ENCODE measurements at regions not wholly inside any gene's neighbourhood (a gene's known extent, or its start where the extent isn't known, plus 50 kb on each side); places are given as distances from the start of the nearest gene placed in this dataset.

GRCh38 chr2:18186816-18187613, 308.5 kb downstream of the KCNS3 start:
- no peak overlapping the region for H3K4me3 Mint-ChIP-seq

More at GRCh38 chr2:18186816-18187613, 308.5 kb downstream of the KCNS3 start:
- Histone ChIP-seq H3K9me2 (ENCODE audit: insufficient read depth) (peaks cover 4% of the 10 kb centered on the region), H3K4me2 (no peak overlapping the region), H3F3A (replicated peaks; ENCODE audit: low read depth) (no peaks in the 10 kb centered on the region), H2AFZ (no peak overlapping the region), H3K36me3 (ENCODE audit: insufficient read depth) (no peaks in the 10 kb centered on the region), H3K79me2 (replicated peaks; ENCODE audit: insufficient read depth) (no peaks in the 10 kb centered on the region), H3K4me1 (ENCODE audit: insufficient read depth) (no peaks in the 10 kb centered on the region), H3K4me3 (no peak overlapping the region), H3K27me3 (ENCODE audit: insufficient read depth) (no peaks in the 10 kb centered on the region), H3K27ac (ENCODE audit: low read depth) (no peak overlapping the region), H4K20me1 (replicated peaks; ENCODE audit: insufficient read depth) (no peaks in the 10 kb centered on the region)
- Mint-ChIP-seq H3K9me3 (no peaks in the 10 kb centered on the region), H3K4me1 (no peaks in the 10 kb centered on the region; the same call in 2 of the 3 replicates), H3K27ac (no peak overlapping the region), H3K36me3 (ENCODE audit: low read depth) (no peaks in the 10 kb centered on the region), H3K27me3 (ENCODE audit: insufficient read depth, low read depth, poor library complexity) (no peaks in the 10 kb centered on the region)
- no peak for ATAC-seq
- TF ChIP-seq CREB1 (CRISPR knock-in tag; IDR thresholded peaks at IDR 0.05; ENCODE audit: low read depth), result no peak
- no peak for TF ChIP-seq ZNF114 (CRISPR knock-in tag; IDR thresholded peaks at IDR 0.05)
- TF ChIP-seq, protein P1, sequence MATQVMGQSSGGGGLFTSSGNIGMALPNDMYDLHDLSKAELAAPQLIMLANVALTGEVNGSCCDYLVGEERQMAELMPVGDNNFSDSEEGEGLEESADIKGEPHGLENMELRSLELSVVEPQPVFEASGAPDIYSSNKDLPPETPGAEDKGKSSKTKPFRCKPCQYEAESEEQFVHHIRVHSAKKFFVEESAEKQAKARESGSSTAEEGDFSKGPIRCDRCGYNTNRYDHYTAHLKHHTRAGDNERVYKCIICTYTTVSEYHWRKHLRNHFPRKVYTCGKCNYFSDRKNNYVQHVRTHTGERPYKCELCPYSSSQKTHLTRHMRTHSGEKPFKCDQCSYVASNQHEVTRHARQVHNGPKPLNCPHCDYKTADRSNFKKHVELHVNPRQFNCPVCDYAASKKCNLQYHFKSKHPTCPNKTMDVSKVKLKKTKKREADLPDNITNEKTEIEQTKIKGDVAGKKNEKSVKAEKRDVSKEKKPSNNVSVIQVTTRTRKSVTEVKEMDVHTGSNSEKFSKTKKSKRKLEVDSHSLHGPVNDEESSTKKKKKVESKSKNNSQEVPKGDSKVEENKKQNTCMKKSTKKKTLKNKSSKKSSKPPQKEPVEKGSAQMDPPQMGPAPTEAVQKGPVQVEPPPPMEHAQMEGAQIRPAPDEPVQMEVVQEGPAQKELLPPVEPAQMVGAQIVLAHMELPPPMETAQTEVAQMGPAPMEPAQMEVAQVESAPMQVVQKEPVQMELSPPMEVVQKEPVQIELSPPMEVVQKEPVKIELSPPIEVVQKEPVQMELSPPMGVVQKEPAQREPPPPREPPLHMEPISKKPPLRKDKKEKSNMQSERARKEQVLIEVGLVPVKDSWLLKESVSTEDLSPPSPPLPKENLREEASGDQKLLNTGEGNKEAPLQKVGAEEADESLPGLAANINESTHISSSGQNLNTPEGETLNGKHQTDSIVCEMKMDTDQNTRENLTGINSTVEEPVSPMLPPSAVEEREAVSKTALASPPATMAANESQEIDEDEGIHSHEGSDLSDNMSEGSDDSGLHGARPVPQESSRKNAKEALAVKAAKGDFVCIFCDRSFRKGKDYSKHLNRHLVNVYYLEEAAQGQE (IDR thresholded peaks at IDR 0.05; ENCODE audit: unreplicated experiment), result no peak
- no peak for TF ChIP-seq ZNF331 (CRISPR knock-in tag; IDR thresholded peaks at IDR 0.05; ENCODE audit: low read depth)
- no peak for TF ChIP-seq POLR2AphosphoS5 (IDR thresholded peaks at IDR 0.05; ENCODE audit: low read depth)
- TF ChIP-seq EZH2 (IDR thresholded peaks at IDR 0.05; ENCODE audit: low read depth, unreplicated experiment), result no peak
- TF ChIP-seq CTCF (conservative IDR thresholded peaks at IDR 0.05; ENCODE audit: low read depth in 2 of 2), result no peak
- no peak for DNase-seq (ENCODE audit: low spot score)
